ENCODE measurements at regions not wholly inside any gene's neighbourhood (a gene's known extent, or its start where the extent isn't known, plus 50 kb on each side); places are given as distances from the start of the nearest gene placed in this dataset.

GRCh38 chr6:29999416-29999815 lies 57.1 kb downstream of the HLA-A start:
- DNase-seq: no peak

- DNase-seq: no peak
These were observed 57.9 kb downstream of the HLA-A start for GRCh38 chr6:30000156-30000791.

GRCh38 chr6:30002871-30003270 lies 58.2 kb upstream of the POLR1H start:
- DNase-seq: no peak

GRCh38 chr6:30005482-30005881 lies 55.6 kb upstream of the POLR1H start:
- no peak for DNase-seq

GRCh38 chr6:30006170-30007131 lies 54.6 kb upstream of the POLR1H start:
- DNase-seq: peak; percentile 21

GRCh38 chr6:30007132-30007764 lies 53.8 kb upstream of the POLR1H start:
- peak; percentile 22 for DNase-seq

GRCh38 chr6:30009113-30009512 lies 52.0 kb upstream of the POLR1H start:
- DNase-seq: no peak
